Keratinocyte (primary cell): ENCODE measurements at regions not wholly inside any gene's neighbourhood (a gene's known extent, or its start where the extent isn't known, plus 50 kb on each side); places are given as distances from the start of the nearest gene placed in this dataset.
A peak's percentile ranks its signal among the peaks of the same experiment; 100 is the strongest.

Source experiments
- DNase-seq: peaks from one replicate; pipeline ENCODE4 v3.0.0-alpha.2; 2011; ENCODE audit warnings: low read depth, missing footprints, low spot score
- FAIRE-seq: peaks from 2 replicates; lab custom pipeline; 2011; peaks lifted over from hg19 to GRCh38; lab: Jason Lieb, UNC
- H2AFZ ChIP-seq: 2 replicates; pipeline ENCODE4 v1.6.0; 2012; ENCODE audit warnings: low read length, control low read depth, inconsistent platforms; ENCODE audit not compliant: control insufficient read depth
- H3K27ac ChIP-seq: 2 replicates; pipeline ENCODE4 v1.5.1; 2011; ENCODE audit warnings: low read length; ENCODE audit not compliant: control insufficient read depth, insufficient read depth
- H3K27me3 ChIP-seq: 3 replicates; pipeline ENCODE4 v1.6.0; 2011; ENCODE audit warnings: low read length; ENCODE audit not compliant: control insufficient read depth, insufficient read depth; ENCODE audit errors: extremely low read depth
- H3K36me3 ChIP-seq, 2 experiments: 2 replicates in 1 of 2; 3 replicates in 1 of 2; pipeline ENCODE4 v1.5.1; 2011; ENCODE audit warnings: low read length in 2 of 2, mild to moderate bottlenecking in 1 of 2; ENCODE audit not compliant: control insufficient read depth in 2 of 2, insufficient read depth in 2 of 2; ENCODE audit errors: extremely low read depth in 1 of 2
- H3K4me1 ChIP-seq: 3 replicates; pipeline ENCODE4 v1.5.1; 2011; ENCODE audit warnings: low read length; ENCODE audit not compliant: control insufficient read depth, insufficient read depth; ENCODE audit errors: extremely low read depth
- H3K4me2 ChIP-seq: 3 replicates; pipeline ENCODE4 v1.6.0; 2011; ENCODE audit warnings: low read depth, low read length; ENCODE audit not compliant: control insufficient read depth, insufficient read depth; ENCODE audit errors: extremely low read depth
- H3K4me3 ChIP-seq, 3 experiments: fragments of 200-600 bp in 1 of 3; sonication (generic) in 1 of 3; 2 replicates in 2 of 3; 3 replicates in 1 of 3; pipeline ENCODE4 v1.5.1; 2011 to 2016; ENCODE audit warnings: low read length in 3 of 3, mild to moderate bottlenecking in 3 of 3, control low read depth in 2 of 3, inconsistent platforms in 1 of 3, low read depth in 1 of 3, mixed read lengths in 1 of 3, mixed run types in 1 of 3, moderate library complexity in 1 of 3; ENCODE audit not compliant: control insufficient read depth in 2 of 3, insufficient read depth in 2 of 3; ENCODE audit errors: extremely low read depth in 1 of 3
- H3K79me2 ChIP-seq: 2 replicates; pipeline ENCODE4 v1.6.0; 2012; ENCODE audit warnings: low read length; ENCODE audit not compliant: control insufficient read depth, insufficient read depth
- H3K9ac ChIP-seq: 3 replicates; pipeline ENCODE4 v1.6.0; 2011; ENCODE audit warnings: low read length; ENCODE audit not compliant: control insufficient read depth, insufficient read depth; ENCODE audit errors: extremely low read depth
- H3K9me1 ChIP-seq: 3 replicates; pipeline ENCODE4 v1.6.0; 2011; ENCODE audit warnings: low read length; ENCODE audit not compliant: control insufficient read depth, insufficient read depth; ENCODE audit errors: extremely low read depth
- H3K9me3 ChIP-seq: 2 replicates; pipeline ENCODE4 v1.5.1; 2012; ENCODE audit warnings: low read depth, low read length; ENCODE audit not compliant: control insufficient read depth
- H4K20me1 ChIP-seq: 3 replicates; pipeline ENCODE4 v1.6.0; 2011; ENCODE audit warnings: low read length; ENCODE audit not compliant: control insufficient read depth, insufficient read depth; ENCODE audit errors: extremely low read depth
- CTCF ChIP-seq, 3 experiments: IDR thresholded peaks in 1 of 3; conservative IDR thresholded peaks in 1 of 3; optimal IDR thresholded peaks in 1 of 3; 2 replicates in 2 of 3; 3 replicates in 1 of 3; pipeline versions ENCODE3 to v1.5.1; 2011; ENCODE audit warnings: low read length in 3 of 3, mild to moderate bottlenecking in 3 of 3, moderate library complexity in 2 of 3, control low read depth in 1 of 3, inconsistent platforms in 1 of 3; ENCODE audit not compliant: insufficient read depth in 2 of 3; ENCODE audit errors: extremely low read depth in 1 of 3
- EZH2 ChIP-seq: IDR thresholded peaks from one replicate; pipeline ENCODE4 v1.6.1; 2012; ENCODE audit warnings: inconsistent platforms, mild to moderate bottlenecking, low read length, moderate library complexity
- dilution Hi-C: fragments of 300-500 bp; cut with MboI; formaldehyde crosslinking; loops from one replicate; pipeline ENCODE4 v1.7.0; 2020; ENCODE audit warnings: low sequenced_read_pairs; ENCODE audit not compliant: extremely low pct_ligation_motif_present

DNA sequence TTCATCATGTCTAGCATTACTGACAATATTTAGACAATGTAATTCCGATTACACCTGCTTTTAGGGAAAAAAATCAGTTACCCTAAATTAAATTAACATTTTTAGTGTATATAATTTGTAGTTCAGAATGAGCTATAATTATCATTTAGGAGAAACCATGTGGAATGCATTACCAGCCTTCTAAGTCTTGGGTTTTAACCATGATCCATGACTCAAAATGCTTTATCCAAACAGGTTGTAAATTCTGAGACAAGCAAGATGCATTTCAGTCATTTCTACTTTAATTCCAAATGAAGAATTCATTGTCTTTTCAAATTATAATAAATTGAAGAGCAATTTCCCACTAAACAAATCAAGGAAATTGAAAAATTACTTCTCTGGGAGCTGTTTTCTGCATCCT, 243.7 kb upstream of the LRIG1 start:
- H2AFZ ChIP-seq, result no peak overlapping the region
- H4K20me1 ChIP-seq, result no peaks in the 10 kb centered on the region
- no peaks in the 10 kb centered on the region for H3K9me1 ChIP-seq
- dilution Hi-C loops, result no loop called here
- no peaks in the 10 kb centered on the region for H3K9me3 ChIP-seq
- no peaks in the 10 kb centered on the region for H3K4me1 ChIP-seq
- no peak overlapping the region for H3K9ac ChIP-seq
- H3K27ac ChIP-seq, result no peak overlapping the region
- FAIRE-seq (no peak), DNase-seq (no peak)
- TF ChIP-seq EZH2 (no peak), CTCF (optimal IDR thresholded peaks at IDR 0.05 in 1 of 3, IDR thresholded peaks at IDR 0.05 in 1 of 3, conservative IDR thresholded peaks at IDR 0.05 in 1 of 3; ENCODE audit: extremely low read depth in 1 of 3, insufficient read depth in 2 of 3, low read length in 3 of 3) (no peak)
- H3K79me2 ChIP-seq, result no peaks in the 10 kb centered on the region
- H3K27me3 ChIP-seq, result no peaks in the 10 kb centered on the region
- no peak overlapping the region for H3K4me2 ChIP-seq
- no peaks in the 10 kb centered on the region for H3K36me3 ChIP-seq
- H3K4me3 ChIP-seq, result no peak overlapping the region

GRCh38 chr3:66744986-66745385, 244.2 kb upstream of the LRIG1 start:
- Histone ChIP-seq H3K27ac (no peak overlapping the region), H3K9ac (no peak overlapping the region), H3K9me1 (no peaks in the 10 kb centered on the region), H4K20me1 (no peaks in the 10 kb centered on the region), H3K27me3 (no peaks in the 10 kb centered on the region), H3K79me2 (no peaks in the 10 kb centered on the region), H3K4me1 (no peaks in the 10 kb centered on the region), H3K36me3 (no peaks in the 10 kb centered on the region), H3K4me3 (no peak overlapping the region), H2AFZ (no peak overlapping the region), H3K9me3 (no peaks in the 10 kb centered on the region), H3K4me2 (no peak overlapping the region)
- dilution Hi-C loops, result no loop called here
- TF ChIP-seq CTCF (optimal IDR thresholded peaks at IDR 0.05 in 1 of 3, IDR thresholded peaks at IDR 0.05 in 1 of 3, conservative IDR thresholded peaks at IDR 0.05 in 1 of 3; ENCODE audit: extremely low read depth in 1 of 3, insufficient read depth in 2 of 3, low read length in 3 of 3) (no peak), EZH2 (no peak)
- peak; percentile 82 for FAIRE-seq
- no peak for DNase-seq
